ENCODE measurements at regions not wholly inside any gene's neighbourhood (a gene's known extent, or its start where the extent isn't known, plus 50 kb on each side); places are given as distances from the start of the nearest gene placed in this dataset.
A peak's percentile ranks its signal among the peaks of the same experiment; 100 is the strongest.

DNA sequence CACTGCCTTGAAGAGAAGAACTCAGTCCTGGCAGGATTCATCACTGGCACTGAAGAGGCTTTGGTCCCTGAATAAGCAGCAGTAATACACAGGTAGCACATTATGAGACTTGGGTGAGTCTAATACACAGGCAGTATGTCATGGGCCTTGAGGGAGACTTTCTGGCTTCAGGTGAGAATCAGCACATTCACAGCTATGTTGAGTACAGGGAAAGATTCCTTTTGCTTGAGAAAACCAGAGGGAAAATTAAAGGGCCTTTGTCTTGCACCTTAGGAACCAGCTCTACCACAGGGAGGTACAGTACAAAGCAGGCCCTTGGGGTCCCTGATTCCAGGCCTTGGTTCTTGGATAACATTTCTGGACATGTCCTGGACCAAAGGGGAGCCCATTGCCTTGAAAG, 484.6 kb downstream of the RFC3 start:
- TF ChIP-seq, protein P1, sequence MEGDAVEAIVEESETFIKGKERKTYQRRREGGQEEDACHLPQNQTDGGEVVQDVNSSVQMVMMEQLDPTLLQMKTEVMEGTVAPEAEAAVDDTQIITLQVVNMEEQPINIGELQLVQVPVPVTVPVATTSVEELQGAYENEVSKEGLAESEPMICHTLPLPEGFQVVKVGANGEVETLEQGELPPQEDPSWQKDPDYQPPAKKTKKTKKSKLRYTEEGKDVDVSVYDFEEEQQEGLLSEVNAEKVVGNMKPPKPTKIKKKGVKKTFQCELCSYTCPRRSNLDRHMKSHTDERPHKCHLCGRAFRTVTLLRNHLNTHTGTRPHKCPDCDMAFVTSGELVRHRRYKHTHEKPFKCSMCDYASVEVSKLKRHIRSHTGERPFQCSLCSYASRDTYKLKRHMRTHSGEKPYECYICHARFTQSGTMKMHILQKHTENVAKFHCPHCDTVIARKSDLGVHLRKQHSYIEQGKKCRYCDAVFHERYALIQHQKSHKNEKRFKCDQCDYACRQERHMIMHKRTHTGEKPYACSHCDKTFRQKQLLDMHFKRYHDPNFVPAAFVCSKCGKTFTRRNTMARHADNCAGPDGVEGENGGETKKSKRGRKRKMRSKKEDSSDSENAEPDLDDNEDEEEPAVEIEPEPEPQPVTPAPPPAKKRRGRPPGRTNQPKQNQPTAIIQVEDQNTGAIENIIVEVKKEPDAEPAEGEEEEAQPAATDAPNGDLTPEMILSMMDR (conservative IDR thresholded peaks at IDR 0.05; ENCODE audit: low read depth) = no peak

DNA sequence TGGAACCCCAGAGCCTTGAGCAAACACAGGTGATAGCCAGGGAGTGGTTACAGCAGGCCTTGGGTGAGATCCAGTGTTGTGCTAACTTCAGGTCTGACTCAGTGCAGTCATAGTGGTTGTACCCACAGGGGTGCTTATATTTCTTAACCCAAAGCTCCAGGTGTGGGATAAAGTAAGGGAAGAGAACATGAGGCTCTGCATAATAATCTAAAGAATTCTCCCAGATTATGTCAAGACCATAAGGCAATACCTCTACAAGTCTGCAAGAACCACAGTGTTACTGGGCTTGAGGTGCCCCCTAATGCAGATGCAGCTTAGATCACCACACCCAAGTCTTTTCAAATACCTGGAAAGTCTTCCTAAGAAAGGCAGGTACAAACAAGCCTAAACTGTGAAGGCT, 485.4 kb downstream of the RFC3 start:
- peak overlapping the region; percentile 74 for H3K27ac ChIP-seq
- ChIA-PET CTCF (interaction anchor here (0.5 kb wide), 1 partner anchor 19 kb away, joined by 3 read pairs; no protein-coding TSS in a partner anchor), POLR2A (ENCODE audit: low non-redundant PET) (no interaction called here)
- TF ChIP-seq, protein P1 (conservative IDR thresholded peaks at IDR 0.05; ENCODE audit: low read depth) = no peak
- DNase-seq (ENCODE audit: low spot score) = peak; percentile 35

More for the DNA sequence above, 484.6 kb downstream of the RFC3 start:
- ChIA-PET CTCF (interaction anchor here (0.6 kb wide), 2 partner anchors 180 to 353 kb away, joined by 3 read pairs; no protein-coding TSS in a partner anchor), POLR2A (ENCODE audit: low non-redundant PET) (no interaction called here)
- peak overlapping the region; percentile 74 for H3K27ac ChIP-seq
- no peak for DNase-seq (ENCODE audit: low spot score)

DNA sequence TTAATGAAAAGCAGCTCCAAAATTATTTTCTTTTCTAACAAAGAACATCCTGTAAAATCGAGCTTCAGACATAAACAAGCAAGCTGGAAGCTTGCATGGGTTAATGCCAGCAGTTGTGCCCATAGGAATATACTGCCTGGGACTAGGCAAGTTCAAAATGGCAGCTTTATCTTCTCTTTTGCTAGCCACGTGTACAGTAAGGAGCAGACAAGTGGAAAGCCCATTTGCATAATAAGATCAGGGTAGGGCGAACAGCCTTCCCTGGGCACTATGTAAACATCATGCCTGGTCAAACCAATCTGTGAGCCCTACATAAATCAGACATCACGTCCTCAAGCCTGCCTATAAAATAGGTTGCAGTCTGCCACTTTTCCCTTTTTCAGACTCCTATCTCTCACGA, 489.7 kb downstream of the RFC3 start:
- CTCF ChIA-PET = no interaction called here
- no peak for DNase-seq (ENCODE audit: low spot score)
- TF ChIP-seq, protein P1 (conservative IDR thresholded peaks at IDR 0.05; ENCODE audit: low read depth) = no peak

DNA sequence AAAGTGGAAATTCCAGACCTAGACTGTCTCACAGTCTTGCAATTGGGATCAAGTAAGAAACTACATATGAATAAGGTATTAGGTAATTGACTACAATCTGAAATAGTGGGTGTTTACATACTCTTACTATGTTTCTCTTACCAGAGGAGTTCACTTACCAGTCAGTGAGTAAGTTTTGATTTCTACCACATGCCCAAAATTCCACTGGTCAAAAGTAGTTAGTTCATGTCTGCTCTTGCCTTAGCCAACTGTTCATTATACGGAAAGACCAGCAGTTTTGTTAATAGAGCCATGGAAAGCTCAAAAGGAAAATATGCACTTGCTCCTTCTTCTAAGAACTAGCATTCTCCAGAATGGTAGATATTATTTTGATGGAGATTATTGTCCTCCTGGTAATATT, 490.8 kb downstream of the RFC3 start:
- H3K27ac ChIP-seq = no peak overlapping the region
- TF ChIP-seq, protein P1 (conservative IDR thresholded peaks at IDR 0.05; ENCODE audit: low read depth) = no peak
- CTCF ChIA-PET = interaction anchor here (0.7 kb wide), 1 partner anchor 101 kb away, joined by 3 read pairs; no protein-coding TSS in a partner anchor
- POLR2A ChIA-PET (ENCODE audit: low non-redundant PET) = no interaction called here
- peak; percentile 8 for DNase-seq (ENCODE audit: low spot score)

More for the DNA sequence above, 489.7 kb downstream of the RFC3 start:
- H3K27ac ChIP-seq = no peak overlapping the region
- POLR2A ChIA-PET (ENCODE audit: low non-redundant PET) = no interaction called here

DNA sequence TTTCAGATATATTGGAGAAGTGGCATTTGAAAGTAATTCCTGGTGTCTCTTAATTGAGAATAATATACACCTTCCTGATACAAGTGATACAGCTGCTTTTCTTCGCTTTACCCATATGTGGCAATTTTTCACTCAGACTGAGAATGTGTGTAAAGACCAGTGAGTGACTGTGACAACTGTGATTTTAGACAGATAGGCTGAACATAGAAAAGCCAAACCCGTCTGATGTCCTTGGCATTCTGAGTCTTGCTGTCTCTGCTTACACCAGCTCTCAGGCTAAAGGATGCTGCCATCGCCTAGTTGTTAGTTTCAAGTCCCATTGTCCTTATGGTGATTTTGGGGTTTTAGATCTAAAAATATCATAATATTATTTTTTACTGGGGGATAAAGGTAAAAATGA, 492.6 kb downstream of the RFC3 start:
- TF ChIP-seq, protein P1 (conservative IDR thresholded peaks at IDR 0.05; ENCODE audit: low read depth) = no peak
- no peak for DNase-seq (ENCODE audit: low spot score)
- CTCF ChIA-PET = no interaction called here
- POLR2A ChIA-PET (ENCODE audit: low non-redundant PET) = no interaction called here
- no peak overlapping the region for H3K27ac ChIP-seq

DNA sequence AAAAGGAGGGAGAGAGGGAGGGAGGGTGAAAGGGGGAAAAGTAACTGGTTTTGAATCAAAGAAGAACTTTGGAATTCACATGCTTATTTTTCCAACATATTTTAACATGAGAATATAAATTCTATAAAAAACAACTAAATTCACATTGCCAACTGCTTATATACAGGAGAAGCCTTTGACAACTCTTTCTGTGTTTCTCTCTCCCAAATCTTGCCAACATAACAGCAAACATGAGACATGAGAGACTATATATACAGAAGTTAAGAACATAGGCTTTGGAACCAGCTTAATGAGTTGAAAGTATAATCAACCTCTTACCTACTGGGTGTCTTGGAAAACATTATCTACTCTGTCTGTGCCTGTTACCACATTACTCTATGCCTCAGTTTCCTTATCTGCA, 493.3 kb downstream of the RFC3 start:
- TF ChIP-seq, protein P1 (conservative IDR thresholded peaks at IDR 0.05; ENCODE audit: low read depth) = no peak
- POLR2A ChIA-PET (ENCODE audit: low non-redundant PET) = no interaction called here
- CTCF ChIA-PET = no interaction called here
- no peak for DNase-seq (ENCODE audit: low spot score)
- H3K27ac ChIP-seq = no peak overlapping the region

DNA sequence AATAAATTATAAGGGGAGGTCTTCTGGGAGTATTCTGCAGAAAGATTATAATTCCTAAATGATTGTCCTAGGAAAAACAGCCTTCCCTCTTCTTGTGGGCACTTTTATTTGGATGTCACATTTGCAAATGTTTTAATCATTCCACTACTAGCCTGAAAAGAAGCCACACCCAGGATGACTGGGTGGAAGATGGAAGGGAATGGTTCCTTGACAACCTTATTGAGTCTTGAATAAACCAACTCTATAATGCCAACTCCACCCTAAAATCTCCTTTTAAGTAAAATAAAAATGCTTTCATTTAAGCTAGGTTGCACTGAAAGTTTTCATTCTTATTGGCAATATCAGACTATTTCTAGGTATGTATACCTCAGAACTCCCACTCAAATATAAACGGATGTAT, 494.6 kb downstream of the RFC3 start:
- TF ChIP-seq, protein P1 (conservative IDR thresholded peaks at IDR 0.05; ENCODE audit: low read depth) = no peak
- no peak for DNase-seq (ENCODE audit: low spot score)
- ChIA-PET POLR2A (ENCODE audit: low non-redundant PET) (no interaction called here), CTCF (no interaction called here)
- no peak overlapping the region for H3K27ac ChIP-seq

Measured in RWPE1 (cell line).